ENCODE measurements at regions not wholly inside any gene's neighbourhood (a gene's known extent, or its start where the extent isn't known, plus 50 kb on each side); places are given as distances from the start of the nearest gene placed in this dataset.

GRCh38 chr2:160876765-160877164 is 283.5 kb upstream of the TANK start:
- Histone ChIP-seq H3K9me3 (no peaks in the 10 kb centered on the region), H3K36me3 (ENCODE audit: control insufficient read depth, insufficient read depth, low read length) (no peaks in the 10 kb centered on the region), H3K27me3 (replicated peaks; ENCODE audit: control insufficient read depth, insufficient read depth, low read length) (no peaks in the 10 kb centered on the region), H3K4me1 (no peaks in the 10 kb centered on the region; the same call in 1 of the 2 replicates), H3K4me3 (ENCODE audit: low read depth, low read length) (no peak overlapping the region)
- DNase-seq = no peak
- no TSS peak for BruUV-seq (replicated peaks)
- TF ChIP-seq CTCF (IDR thresholded peaks at IDR 0.05; ENCODE audit: insufficient read depth in 1 of 2, low read depth in 1 of 2, low read length in 1 of 2, severe bottlenecking in 1 of 2, unreplicated experiment in 1 of 2) = no peak
- ChIA-PET CTCF (no interaction called here), POLR2A (no interaction called here)
- Mint-ChIP-seq H3K27ac (ENCODE audit: unreplicated experiment) (no peak overlapping the region), H3K27me3 (ENCODE audit: insufficient read depth, unreplicated experiment) (no peaks in the 10 kb centered on the region), H3K36me3 (ENCODE audit: insufficient read depth, unreplicated experiment) (no peaks in the 10 kb centered on the region), H3K9me3 (ENCODE audit: unreplicated experiment) (peaks cover 10% of the 10 kb centered on the region), H3K4me1 (ENCODE audit: low read depth, unreplicated experiment) (no peaks in the 10 kb centered on the region), H3K4me3 (ENCODE audit: unreplicated experiment) (no peak overlapping the region)
- intact Hi-C loops (cut with micrococcal nuclease; ENCODE audit: unreplicated experiment) = no loop called here

DNA sequence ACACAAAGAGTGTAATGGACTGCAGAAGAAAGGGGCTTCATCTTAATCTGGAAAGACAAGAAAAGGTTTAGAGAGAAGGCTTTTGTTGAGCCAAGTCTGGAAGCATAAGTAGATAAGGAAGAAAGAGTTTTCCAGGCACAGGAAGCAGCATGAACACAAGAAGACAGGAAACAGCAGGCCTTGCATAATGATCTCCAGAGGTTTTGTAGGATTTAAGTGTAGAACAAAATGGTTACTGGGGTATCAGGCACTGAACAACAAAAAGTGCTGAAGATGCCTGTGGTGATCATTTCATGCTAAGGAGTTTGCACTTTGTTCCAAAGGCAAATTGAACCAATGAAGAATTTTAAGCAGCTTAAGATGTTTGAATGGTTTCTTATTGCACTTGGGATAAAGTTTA is 281.6 kb upstream of the TANK start:
- no peak for DNase-seq
- no TSS peak for BruUV-seq (replicated peaks)
- Histone ChIP-seq H3K36me3 (ENCODE audit: control insufficient read depth, insufficient read depth, low read length) (no peaks in the 10 kb centered on the region), H3K27me3 (replicated peaks; ENCODE audit: control insufficient read depth, insufficient read depth, low read length) (no peaks in the 10 kb centered on the region), H3K4me3 (ENCODE audit: low read depth, low read length) (no peak overlapping the region), H3K4me1 (no peaks in the 10 kb centered on the region; the same call in 1 of the 2 replicates), H3K9me3 (no peaks in the 10 kb centered on the region)
- intact Hi-C loops (cut with micrococcal nuclease; ENCODE audit: unreplicated experiment) = no loop called here
- ChIA-PET CTCF (no interaction called here), POLR2A (no interaction called here)
- Mint-ChIP-seq H3K27ac (ENCODE audit: unreplicated experiment) (no peak overlapping the region), H3K9me3 (ENCODE audit: unreplicated experiment) (peaks cover 10% of the 10 kb centered on the region), H3K4me1 (ENCODE audit: low read depth, unreplicated experiment) (no peaks in the 10 kb centered on the region), H3K4me3 (ENCODE audit: unreplicated experiment) (no peak overlapping the region), H3K27me3 (ENCODE audit: insufficient read depth, unreplicated experiment) (no peaks in the 10 kb centered on the region), H3K36me3 (ENCODE audit: insufficient read depth, unreplicated experiment) (no peaks in the 10 kb centered on the region)
- TF ChIP-seq CTCF (IDR thresholded peaks at IDR 0.05; ENCODE audit: insufficient read depth in 1 of 2, low read depth in 1 of 2, low read length in 1 of 2, severe bottlenecking in 1 of 2, unreplicated experiment in 1 of 2) = no peak

GRCh38 chr2:160882906-160883305 is 277.3 kb upstream of the TANK start:
- no peak overlapping the region for H3K27ac Mint-ChIP-seq (ENCODE audit: unreplicated experiment)
- intact Hi-C loops (cut with micrococcal nuclease; ENCODE audit: unreplicated experiment) = no loop called here
- ChIA-PET CTCF (interaction anchor here (0.6 kb wide), 1 partner anchor 181 kb away, joined by 3 read pairs; no protein-coding TSS in a partner anchor), POLR2A (no interaction called here)
- H3K36me3 Mint-ChIP-seq (ENCODE audit: insufficient read depth, unreplicated experiment) = no peaks in the 10 kb centered on the region
- H3K4me1 Mint-ChIP-seq (ENCODE audit: low read depth, unreplicated experiment) = no peaks in the 10 kb centered on the region
- no peaks in the 10 kb centered on the region for H3K9me3 Mint-ChIP-seq (ENCODE audit: unreplicated experiment)
- no peaks in the 10 kb centered on the region for H3K36me3 ChIP-seq (ENCODE audit: control insufficient read depth, insufficient read depth, low read length)
- H3K4me3 ChIP-seq (ENCODE audit: low read depth, low read length) = no peak overlapping the region
- H3K4me3 Mint-ChIP-seq (ENCODE audit: unreplicated experiment) = no peak overlapping the region
- no peaks in the 10 kb centered on the region for H3K9me3 ChIP-seq
- DNase-seq = no peak
- no peaks in the 10 kb centered on the region for H3K4me1 ChIP-seq
- no peak for TF ChIP-seq CTCF (IDR thresholded peaks at IDR 0.05; ENCODE audit: insufficient read depth in 1 of 2, low read depth in 1 of 2, low read length in 1 of 2, severe bottlenecking in 1 of 2, unreplicated experiment in 1 of 2)
- no peaks in the 10 kb centered on the region for H3K27me3 ChIP-seq (replicated peaks; ENCODE audit: control insufficient read depth, insufficient read depth, low read length)
- H3K27me3 Mint-ChIP-seq (ENCODE audit: insufficient read depth, unreplicated experiment) = no peaks in the 10 kb centered on the region
- BruUV-seq (replicated peaks) = no TSS peak
